HUDEP-2 (cell line): ENCODE measurements at regions not wholly inside any gene's neighbourhood (a gene's known extent, or its start where the extent isn't known, plus 50 kb on each side); places are given as distances from the start of the nearest gene placed in this dataset.

Experiments used
- DNase-seq, 76 experiments: peaks; one replicate each; lab custom pipeline; 2025; ENCODE audit not compliant: unreplicated experiment in 76 of 76; lab: John Stamatoyannopoulos, UW

DNA sequence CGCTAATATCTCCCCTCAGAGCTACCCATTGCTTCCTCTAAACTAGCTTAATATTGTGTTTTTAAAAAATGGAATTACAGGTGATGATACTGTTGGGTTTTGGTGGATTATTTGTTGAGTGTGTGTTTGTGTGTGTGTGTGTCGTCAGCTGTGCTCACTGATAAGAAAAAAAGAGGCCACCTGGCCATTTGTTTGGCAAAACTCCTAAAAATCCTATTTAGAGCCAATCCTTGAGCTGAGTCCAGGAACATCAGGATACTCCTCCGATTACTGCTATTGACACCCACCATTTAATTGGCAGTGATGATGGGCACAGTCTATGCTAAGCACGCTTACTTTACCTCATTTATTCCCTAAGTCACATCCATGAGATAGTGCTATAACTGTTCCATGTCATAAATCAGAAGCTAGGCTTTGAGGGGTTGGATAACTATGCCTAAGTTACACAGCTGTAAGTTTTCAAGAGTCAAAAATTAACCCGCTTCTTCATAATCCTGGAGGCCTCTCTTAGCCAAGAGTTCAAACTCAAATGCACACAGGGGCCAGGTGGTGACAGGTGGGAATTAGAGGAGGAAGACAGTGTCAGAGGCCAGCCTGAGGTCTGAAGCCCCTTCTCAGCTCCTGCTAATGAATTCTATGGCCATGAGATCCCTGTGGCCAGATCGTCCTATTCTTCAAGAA, 1026.6 kb upstream of the TMEM132C start:
- no peak for DNase-seq

DNA sequence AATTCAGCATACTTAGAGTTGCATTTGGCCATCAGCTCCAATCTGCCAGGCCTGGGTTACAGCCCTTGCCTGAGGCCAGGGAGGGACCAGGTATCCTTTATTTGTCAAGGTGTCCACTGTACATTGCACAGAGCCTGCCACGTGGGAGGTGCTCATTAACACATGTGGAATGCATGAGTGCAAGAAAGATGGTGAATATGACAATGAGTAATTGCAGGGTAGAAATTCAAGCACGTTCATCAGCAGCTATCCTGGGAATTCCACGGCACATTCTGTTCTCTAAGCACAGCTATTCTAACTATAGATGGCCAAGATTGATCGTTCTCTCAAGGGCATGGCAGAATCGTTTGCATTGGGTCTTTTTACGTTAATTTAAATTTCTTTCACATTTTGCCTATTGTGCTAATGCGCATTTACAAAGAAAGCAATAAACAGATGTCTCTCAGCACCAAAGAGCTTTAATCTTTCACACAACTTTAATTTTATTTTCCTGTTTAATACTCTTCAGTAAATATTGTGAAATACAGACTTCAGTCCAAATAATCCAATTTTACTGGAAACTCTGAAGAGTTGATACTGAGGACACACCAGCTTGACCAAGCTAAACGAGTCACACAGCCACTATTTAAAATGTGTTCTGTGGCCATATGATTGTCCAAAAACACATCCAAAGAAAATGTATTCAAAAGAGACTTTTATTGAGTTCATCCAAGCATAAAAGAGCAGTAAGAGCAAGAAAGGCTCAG, 1025.7 kb upstream of the TMEM132C start:
- DNase-seq: no peak

DNA sequence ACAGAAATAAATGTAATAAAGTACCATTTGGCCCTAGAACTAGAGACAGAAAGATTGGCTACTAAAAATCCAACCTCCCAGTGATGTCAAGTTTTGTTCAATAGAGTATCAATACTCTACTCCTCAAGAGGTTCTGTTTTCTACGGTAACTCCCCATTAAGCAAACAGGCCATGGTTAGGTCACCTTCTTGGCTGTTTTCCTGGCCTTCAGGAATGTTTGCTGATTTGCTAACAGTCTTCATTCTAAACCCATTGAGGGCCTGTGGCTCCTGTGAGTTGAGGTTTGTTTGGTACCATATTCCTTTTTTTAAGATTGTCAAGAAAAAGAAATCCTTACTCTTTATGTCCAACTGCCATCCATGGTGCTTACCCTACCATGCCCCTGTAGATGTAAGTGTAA, 1022.0 kb upstream of the TMEM132C start:
- DNase-seq: no peak

DNA sequence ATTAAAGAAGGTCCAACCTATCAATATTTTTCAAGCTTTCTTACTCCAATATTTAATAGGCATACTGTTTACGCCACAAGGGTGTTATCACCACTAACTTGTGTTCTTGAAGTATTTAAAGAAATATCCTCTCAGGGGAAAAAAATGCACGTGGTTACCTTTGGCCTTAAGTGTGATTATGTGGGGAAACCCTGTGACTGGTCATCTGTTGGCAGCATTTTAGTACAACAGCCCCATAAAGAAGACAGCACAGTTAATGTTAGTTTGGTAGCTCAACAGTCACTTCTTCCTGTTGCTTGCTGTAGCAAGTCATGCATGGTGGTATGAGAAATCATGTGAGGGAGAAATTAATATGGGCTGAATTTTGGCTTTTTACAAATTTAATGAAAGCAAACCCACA, 1021.5 kb upstream of the TMEM132C start:
- DNase-seq: no peak

DNA sequence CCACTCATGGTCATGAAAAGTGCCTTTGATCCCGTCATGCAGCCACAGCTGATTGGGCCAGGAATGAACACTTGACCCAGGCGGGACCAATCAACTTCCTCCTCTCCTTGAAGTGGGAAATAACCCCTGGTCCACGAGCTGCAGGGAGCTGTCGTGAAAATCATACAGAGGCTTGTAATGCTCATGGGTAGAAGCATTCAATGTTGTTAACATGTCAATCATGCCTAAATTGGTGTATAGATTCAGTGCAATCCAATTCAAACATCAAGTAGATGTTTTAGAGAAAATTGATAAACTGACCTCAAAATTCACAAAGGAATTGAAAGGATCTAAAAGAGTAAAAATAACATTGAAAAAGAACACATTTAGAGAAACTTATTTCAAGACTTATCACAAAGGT, 1019.0 kb upstream of the TMEM132C start:
- DNase-seq: no peak

GRCh38 chr12:127249428-127249827, 1017.5 kb upstream of the TMEM132C start:
- no peak for DNase-seq

DNA sequence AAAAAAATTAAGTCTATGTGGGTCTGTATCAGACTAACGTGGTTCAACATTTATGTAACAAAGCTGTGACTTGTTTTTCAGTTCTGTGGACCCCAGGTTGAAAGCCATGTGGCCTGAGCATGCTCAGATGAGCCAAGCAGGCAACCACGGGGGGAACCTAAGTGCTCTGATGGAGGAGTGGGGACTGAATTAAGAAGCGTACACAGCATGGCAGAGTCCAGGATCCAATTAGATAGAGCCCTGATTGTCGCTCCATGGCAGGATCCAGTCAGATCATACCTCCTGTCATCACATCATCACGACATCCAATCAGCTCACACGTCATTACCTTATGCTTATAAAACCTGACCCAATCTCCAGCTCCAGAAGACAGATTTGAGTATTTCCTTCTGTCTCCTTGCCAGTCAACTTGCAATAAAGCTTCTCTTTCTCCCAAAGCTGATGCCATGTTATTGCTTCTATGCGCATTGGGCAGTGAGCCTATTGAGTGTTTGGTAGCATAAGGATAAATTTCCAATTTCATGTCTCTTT, 1013.1 kb upstream of the TMEM132C start:
- no peak for DNase-seq

DNA sequence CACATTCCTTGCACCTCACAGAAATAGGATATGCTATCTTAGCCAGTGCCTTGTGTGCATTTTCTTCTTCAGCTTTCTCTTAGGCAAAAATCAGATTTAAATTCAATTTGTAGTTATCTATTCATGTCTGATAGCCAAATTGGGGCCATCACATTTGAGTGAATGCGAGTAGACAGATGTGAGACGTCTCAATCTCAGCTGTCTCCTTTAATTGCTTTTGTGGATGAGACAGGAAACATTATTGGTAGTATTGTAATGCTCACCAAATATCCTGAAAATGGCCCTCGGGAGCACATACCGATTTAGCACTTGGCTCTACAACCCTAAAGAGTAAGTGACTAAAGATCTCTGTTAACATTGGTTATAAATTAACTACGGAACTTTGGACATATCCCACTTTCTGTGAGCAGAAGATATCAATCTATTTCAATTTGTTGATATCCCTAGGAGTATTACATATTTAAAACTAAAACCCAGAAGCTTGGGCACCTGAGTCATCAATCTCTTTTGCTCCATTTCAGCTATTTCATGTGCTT, 1012.5 kb upstream of the TMEM132C start:
- no peak for DNase-seq

DNA sequence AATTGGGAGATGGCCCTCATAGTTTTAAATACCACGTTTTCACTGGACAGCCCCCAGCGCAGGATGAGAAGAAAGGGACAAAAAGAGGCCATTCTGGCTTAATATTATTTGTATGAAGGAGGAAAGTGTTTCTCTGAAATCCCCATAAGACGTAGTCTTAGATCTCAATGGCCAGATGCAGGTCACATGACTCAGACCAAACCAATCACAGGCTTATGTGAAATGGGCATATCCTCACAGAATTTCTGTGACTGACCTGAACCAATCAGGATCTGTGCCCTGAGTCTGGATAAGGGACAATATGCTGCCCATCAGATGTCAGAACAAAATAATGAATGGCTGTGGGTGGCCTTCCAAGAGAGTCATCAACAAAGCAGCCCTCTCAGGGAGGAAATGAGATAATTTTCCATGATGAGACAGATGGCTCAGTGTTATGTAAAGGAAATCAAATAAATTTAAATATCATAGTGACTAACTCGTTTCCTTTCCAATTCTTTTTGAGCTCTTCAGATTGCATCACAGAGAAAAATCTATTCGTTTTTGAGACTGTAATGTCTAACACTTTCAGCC, 1009.5 kb upstream of the TMEM132C start:
- no peak for DNase-seq

GRCh38 chr12:127260531-127260930, 1006.4 kb upstream of the TMEM132C start:
- no peak for DNase-seq

DNA sequence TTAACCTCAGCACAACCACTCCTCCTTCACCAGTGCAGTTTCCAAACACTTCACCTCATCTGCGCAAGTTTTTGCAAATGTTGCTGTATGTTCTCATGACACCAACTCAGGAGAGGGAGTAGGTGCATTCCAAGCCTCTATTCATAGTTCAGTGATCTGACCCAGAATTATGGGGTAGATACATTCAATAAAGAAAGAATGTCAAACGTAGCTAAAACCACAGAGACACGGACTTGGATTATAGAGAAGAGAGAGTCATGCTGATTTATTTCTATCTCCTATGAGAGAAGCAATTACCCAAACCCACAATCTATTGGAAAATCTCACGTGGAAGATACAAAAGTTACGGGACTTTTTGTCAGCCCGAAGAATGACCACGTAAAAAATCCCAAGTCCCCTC, 1006.0 kb upstream of the TMEM132C start:
- no peak for DNase-seq

DNA sequence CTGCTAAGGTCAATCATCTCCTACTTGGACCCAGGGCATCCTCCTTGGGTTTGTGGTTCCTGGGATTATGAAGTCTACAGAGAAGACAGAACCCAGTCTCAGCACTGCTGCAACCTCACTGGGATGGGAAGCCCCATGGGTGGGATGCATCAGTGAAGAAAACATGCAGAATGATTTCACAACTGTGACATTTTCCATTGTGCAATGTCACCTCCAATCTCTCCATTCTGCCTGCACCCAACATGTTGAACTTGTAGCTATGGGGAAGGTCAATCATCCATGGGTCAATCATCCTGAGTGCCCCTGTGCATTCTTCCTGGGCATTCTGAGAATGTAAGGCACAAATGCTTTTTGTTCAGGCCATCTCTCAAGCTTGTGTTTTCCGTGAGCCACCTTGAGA, 1004.4 kb upstream of the TMEM132C start:
- DNase-seq: no peak

DNA sequence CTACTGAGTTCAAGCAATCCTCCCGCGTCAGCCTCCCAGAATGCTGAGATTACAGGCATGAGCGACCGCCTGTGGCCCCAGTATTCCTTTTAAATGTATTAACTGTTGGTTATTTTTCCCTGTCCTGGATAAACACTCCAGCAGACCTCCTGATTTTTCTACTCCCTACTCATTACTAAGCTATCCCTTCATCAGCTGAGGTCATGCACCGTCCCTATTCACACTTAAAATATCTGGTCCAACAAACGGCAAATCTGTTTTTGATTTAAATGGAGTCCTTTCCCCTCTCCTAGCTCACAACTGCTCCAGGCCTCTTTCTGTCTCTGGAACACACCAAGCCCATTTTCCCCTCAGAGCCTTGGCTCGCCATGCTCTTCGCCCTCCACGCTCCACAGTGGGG, 1003.3 kb upstream of the TMEM132C start:
- no peak for DNase-seq

- DNase-seq: no peak
Observed at GRCh38 chr12:127267128-127267527, 999.8 kb upstream of the TMEM132C start.

DNA sequence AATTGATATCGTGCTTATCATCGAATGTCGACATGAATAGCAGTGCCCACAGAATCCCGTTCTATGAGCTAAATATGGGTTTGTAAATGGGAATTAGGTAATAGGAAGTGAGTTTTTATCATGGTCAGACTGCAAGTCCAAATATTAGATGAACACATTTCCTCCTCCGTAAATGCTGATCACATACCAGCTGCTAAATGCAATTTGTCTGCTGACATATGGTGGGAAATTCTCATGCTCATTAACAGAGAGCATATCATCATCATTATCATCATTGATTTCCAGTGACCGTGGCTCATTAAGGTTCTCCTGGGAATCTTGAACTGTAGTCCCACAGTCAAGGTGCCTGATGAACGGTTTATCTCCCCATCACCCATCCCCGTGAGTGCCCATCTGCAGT, 998.8 kb upstream of the TMEM132C start:
- DNase-seq: no peak

GRCh38 chr12:127268706-127269425, 998.1 kb upstream of the TMEM132C start:
- DNase-seq: no peak

DNA sequence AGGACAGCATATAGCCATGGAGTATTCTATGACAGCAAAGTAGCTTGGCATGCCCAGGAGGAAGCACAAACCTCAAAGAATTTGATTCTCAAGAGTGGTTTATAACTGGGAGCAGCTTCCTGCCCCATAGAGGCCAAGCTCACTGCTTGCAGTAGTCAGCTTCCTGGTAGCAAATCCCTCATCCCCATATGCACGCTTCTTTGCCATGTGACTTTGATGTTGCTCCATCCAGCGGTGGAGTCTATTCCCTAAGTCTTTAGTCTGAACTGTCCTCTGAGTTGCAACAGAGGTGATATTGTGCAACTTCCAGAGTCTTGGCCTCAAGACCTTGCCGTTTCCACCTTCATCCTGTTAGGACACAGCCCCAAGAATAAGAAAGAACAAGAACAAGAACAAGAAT, 996.8 kb upstream of the TMEM132C start:
- DNase-seq: no peak

DNA sequence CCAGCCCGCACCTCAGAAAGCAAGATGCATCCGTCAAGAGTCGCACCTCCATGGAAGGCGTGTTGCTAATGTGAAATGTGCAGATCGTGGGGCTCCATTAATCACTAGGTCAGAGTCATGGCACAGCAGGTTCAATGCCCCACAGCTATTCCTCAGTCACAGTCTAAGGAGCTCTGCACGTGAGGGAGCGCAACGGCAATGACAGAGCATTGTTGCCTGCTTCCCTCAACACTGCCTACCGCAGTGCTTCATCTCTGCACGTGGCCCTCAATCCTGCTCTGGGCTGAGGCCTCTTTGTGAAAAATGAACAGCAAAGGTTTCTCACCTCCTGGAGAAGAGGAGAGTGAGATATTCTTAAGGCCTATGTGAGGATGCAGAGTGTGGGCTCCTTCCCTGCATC, 995.2 kb upstream of the TMEM132C start:
- no peak for DNase-seq

DNA sequence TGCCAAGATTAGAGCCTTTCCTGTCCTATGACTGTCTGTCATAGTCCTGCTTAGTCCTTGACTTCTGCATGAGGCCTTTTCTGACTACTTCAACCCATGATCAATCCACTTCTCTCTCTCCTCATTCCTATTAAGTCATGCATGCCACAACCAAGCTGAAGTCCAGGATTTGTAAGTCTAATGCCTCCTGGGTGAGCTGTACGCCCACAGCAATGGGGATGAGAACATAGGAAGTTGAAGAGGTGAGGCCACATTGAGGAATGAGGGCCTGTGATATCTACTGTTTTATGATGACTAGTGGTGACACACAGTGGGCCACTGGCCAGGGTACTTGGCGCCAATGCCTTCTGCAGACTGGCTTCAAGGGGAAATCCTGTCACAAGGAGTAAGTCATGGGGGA, 994.1 kb upstream of the TMEM132C start:
- no peak for DNase-seq

- DNase-seq: no peak
Observed at GRCh38 chr12:127273626-127274025, 993.3 kb upstream of the TMEM132C start.

GRCh38 chr12:127275416-127275815, 991.6 kb upstream of the TMEM132C start:
- DNase-seq: no peak
